SJCRH30 (cell line): ENCODE measurements at regions not wholly inside any gene's neighbourhood (a gene's known extent, or its start where the extent isn't known, plus 50 kb on each side); places are given as distances from the start of the nearest gene placed in this dataset.
"Not testable (repeated sequence)": the region's sequence is repeated elsewhere in the genome, so short reads cannot be mapped to it uniquely, and the experiment has no call there.

Experiments used
- DNase-seq, 2 experiments: peaks; one replicate each; pipeline ENCODE4 v3.0.0-alpha.2; 2015 to 2020
- H3K27ac ChIP-seq: fragments of 250-450 bp; sonication (Bioruptor Pico); 2 replicates; pipeline ENCODE4 v1.5.1; 2020; ENCODE audit warnings: mild to moderate bottlenecking, moderate library complexity
- H3K27me3 ChIP-seq: fragments of 250-450 bp; sonication (Bioruptor Pico); 2 replicates; pipeline ENCODE4 v1.5.1; 2020; ENCODE audit warnings: mild to moderate bottlenecking, moderate library complexity
- H3K36me3 ChIP-seq: fragments of 250-450 bp; sonication (Bioruptor Pico); 2 replicates; pipeline ENCODE4 v1.5.1; 2020; ENCODE audit warnings: mild to moderate bottlenecking, moderate library complexity
- H3K4me1 ChIP-seq: fragments of 250-450 bp; sonication (Bioruptor Pico); 2 replicates; pipeline ENCODE4 v1.5.1; 2020; ENCODE audit warnings: mild to moderate bottlenecking, moderate library complexity
- H3K4me3 ChIP-seq: fragments of 250-450 bp; sonication (Bioruptor Pico); 2 replicates; pipeline ENCODE4 v1.5.1; 2020; ENCODE audit warnings: mild to moderate bottlenecking, moderate library complexity
- H3K9me3 ChIP-seq: fragments of 250-450 bp; sonication (Bioruptor Pico); replicated peaks from 2 replicates; pipeline ENCODE4 v1.5.1; 2020; ENCODE audit warnings: mild to moderate bottlenecking, moderate library complexity

GRCh38 chr12:4202487-4202886, 71.1 kb upstream of the CCND2 start:
- H3K27ac ChIP-seq, result no peak overlapping the region
- H3K9me3 ChIP-seq, result no peaks in the 10 kb centered on the region
- no peaks in the 10 kb centered on the region; the same call in 1 of the 2 replicates for H3K27me3 ChIP-seq
- H3K4me1 ChIP-seq, result peaks cover 8% of the 10 kb centered on the region
- H3K4me3 ChIP-seq, result no peak overlapping the region
- no peaks in the 10 kb centered on the region for H3K36me3 ChIP-seq
- DNase-seq, result no peak

DNA sequence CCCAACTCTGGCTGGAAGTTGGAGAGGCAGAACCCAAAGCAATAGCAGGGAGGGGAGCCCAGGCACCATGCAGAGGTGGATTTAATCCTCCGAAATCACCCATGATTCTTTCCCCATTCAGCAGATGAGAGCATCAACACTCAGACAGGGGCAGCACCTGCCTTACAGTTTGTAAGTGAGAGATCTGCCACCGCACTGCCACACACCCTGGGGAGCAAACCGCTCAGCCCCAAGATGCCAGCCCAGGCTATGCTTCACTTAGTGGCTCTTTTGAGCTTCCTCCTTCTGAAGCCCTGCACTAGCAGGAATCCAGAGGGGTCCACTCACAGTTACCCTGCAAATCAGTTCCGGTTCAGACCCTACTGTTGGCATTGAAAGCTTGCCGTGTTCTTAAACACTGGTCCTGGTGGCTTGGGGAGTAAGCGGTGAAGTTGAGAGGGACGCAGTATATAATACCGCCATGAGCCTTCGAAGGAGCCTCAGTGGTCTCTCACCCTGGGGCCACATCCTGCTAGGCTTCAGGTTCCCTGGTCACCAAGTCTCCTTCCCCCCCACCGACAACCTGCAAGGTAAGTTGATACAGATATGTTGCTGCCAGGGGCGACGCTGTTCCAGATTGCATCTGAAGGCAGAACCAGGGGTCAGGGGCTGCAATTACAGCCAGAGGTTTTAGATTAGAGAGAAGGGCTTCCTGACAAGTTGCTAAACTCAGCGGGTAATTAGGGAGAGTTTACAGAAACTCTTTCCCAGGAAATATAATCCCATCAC, 72.0 kb upstream of the CCND2 start:
- H3K36me3 ChIP-seq, result no peaks in the 10 kb centered on the region
- no peak overlapping the region for H3K4me3 ChIP-seq
- H3K27me3 ChIP-seq, result no peaks in the 10 kb centered on the region; the same call in 1 of the 2 replicates
- H3K4me1 ChIP-seq, result peaks cover 8% of the 10 kb centered on the region
- no peak overlapping the region for H3K27ac ChIP-seq
- H3K9me3 ChIP-seq, result no peaks in the 10 kb centered on the region
- DNase-seq, result no peak

- DNase-seq, result no peak
Measured at GRCh38 chr12:4197922-4198763, 75.4 kb upstream of the CCND2 start.

DNA sequence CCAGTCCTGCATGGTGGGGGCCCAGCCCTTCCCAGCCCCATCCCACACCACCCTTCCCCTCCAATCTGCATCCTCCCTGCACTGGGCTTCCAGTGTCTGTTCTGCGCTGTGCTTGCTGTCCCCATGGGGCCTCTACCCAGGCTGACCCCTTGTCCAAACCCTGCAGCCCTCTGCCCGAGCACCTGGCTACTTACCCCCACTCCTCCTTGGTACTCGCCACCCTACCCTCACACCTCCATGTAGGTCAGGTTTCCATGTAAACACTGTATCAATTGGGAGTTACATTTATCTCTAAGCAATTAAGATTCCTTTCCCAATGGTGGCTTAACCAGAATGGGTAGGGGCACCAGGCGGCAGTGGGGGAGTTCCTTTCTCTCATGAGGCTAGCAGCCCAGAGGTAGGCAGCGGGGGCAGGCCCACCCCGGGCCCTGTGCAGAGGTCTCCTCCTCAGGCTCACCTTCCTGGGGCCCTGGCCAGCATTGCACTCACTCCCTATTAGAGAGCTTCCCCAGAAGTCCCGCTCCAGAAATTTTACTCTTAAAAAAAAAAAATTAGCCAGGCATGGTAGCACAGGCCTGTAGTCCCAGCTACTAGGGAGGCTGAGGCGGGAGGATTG, 76.6 kb upstream of the CCND2 start:
- Histone ChIP-seq H3K4me1 (peaks cover 4% of the 10 kb centered on the region), H3K27me3 (no peaks in the 10 kb centered on the region; the same call in 1 of the 2 replicates)
- no peak for DNase-seq

More at GRCh38 chr12:4197922-4198763, 75.4 kb upstream of the CCND2 start:
- Histone ChIP-seq H3K4me3 (no peak overlapping the region), H3K27ac (no peak overlapping the region), H3K4me1 (peaks cover 8% of the 10 kb centered on the region), H3K9me3 (no peaks in the 10 kb centered on the region), H3K36me3 (no peaks in the 10 kb centered on the region), H3K27me3 (no peaks in the 10 kb centered on the region; the same call in 1 of the 2 replicates)

GRCh38 chr12:4194668-4195067, 78.9 kb upstream of the CCND2 start:
- H3K36me3 ChIP-seq, result no peaks in the 10 kb centered on the region
- no peaks in the 10 kb centered on the region for H3K9me3 ChIP-seq
- no peak for DNase-seq
- no peak overlapping the region for H3K27ac ChIP-seq
- H3K4me1 ChIP-seq, result no peaks in the 10 kb centered on the region
- no peak overlapping the region for H3K4me3 ChIP-seq
- H3K27me3 ChIP-seq, result no peaks in the 10 kb centered on the region

More for the DNA sequence above, 76.6 kb upstream of the CCND2 start:
- no peak overlapping the region for H3K4me3 ChIP-seq
- H3K27ac ChIP-seq, result no peak overlapping the region
- no peaks in the 10 kb centered on the region for H3K9me3 ChIP-seq
- no peaks in the 10 kb centered on the region for H3K36me3 ChIP-seq

DNA sequence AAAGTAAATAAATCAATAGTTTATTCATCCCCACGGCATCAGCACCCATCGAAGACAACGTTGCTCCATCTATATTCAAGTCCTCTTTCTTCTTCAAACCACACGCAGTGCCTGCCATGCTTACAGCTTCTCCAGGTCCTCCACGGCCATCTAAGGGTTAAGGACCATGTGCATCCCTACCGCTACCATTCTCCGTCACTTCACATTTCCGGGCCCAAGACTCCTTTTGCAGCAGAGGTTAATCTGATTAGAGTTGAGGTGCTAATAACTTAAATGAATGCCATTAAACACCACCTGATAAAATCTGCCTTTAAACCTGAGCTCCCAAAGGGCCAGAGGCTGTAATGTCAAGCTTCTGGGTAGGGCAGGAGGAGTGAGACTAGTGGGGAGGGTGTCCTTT, 79.7 kb upstream of the CCND2 start:
- no peaks in the 10 kb centered on the region for H3K9me3 ChIP-seq
- DNase-seq, result no peak
- no peak overlapping the region for H3K4me3 ChIP-seq
- no peak overlapping the region for H3K27ac ChIP-seq
- no peaks in the 10 kb centered on the region for H3K4me1 ChIP-seq
- H3K36me3 ChIP-seq, result no peaks in the 10 kb centered on the region
- no peaks in the 10 kb centered on the region for H3K27me3 ChIP-seq

DNA sequence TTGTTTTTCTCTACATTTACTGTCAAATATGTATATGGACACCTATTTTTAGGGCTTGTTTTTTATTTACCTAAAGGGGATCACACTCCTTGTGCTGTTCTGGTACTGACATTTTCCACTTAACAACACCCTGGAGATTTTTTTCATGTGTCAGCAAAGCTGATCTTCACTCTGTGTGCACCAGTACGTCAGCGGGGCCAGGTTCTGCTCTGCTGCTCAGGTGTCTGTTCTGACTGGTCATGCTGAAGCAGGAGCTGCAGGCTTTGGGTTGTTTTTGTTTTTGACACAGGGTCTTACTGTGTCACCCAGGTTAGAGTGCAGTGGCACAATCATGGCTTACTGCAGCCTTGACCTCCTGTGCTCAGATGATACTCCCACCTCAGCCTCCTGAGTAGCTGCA, 81.9 kb upstream of the CCND2 start:
- no peak overlapping the region for H3K27ac ChIP-seq
- DNase-seq, result no peak
- no peaks in the 10 kb centered on the region for H3K27me3 ChIP-seq
- no peaks in the 10 kb centered on the region for H3K36me3 ChIP-seq
- no peak overlapping the region for H3K4me3 ChIP-seq
- no peaks in the 10 kb centered on the region for H3K9me3 ChIP-seq
- H3K4me1 ChIP-seq, result no peaks in the 10 kb centered on the region

- Histone ChIP-seq H3K4me3 (no peak overlapping the region), H3K4me1 (no peaks in the 10 kb centered on the region), H3K36me3 (no peaks in the 10 kb centered on the region), H3K27ac (no peak overlapping the region), H3K9me3 (no peaks in the 10 kb centered on the region), H3K27me3 (no peaks in the 10 kb centered on the region)
- DNase-seq, result no peak
Measured at GRCh38 chr12:4191149-4191548, 82.4 kb upstream of the CCND2 start.

DNA sequence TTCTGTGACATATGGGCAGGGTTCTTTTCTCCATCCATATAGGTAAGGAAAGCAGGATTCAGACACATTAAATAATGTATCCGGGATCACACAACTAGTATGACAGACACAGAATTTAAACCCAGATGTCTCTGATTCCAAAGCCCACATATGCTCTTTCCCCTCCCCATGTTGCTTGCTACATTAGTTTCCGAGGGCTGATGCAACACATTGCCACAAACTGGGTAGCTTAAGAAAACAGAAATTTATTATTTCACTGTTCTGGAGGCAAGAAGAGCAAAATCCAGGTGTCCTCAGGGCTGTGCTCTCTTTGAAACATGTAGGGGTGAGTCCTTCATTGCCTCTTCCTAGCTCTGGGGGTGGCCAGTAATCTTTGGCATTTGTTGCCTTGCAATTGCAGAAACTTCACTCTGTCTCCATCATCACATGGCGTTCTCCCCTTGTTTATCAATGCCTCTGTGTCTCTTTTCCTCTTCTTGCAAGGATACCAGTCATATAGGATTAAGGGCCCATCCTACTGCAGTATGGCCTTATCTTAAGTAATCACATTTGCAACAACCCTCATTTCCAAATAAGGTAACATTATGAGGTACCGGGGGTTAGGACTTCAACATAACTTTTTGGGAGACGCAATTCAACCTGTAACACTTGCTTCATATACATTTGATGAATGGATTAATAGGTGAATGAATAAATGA, 83.0 kb upstream of the CCND2 start:
- DNase-seq, result no peak
- Histone ChIP-seq H3K4me1 (no peaks in the 10 kb centered on the region), H3K36me3 (no peaks in the 10 kb centered on the region), H3K27me3 (no peaks in the 10 kb centered on the region), H3K9me3 (no peaks in the 10 kb centered on the region), H3K4me3 (no peak overlapping the region), H3K27ac (no peak overlapping the region)

GRCh38 chr12:4189721-4190120, 83.8 kb upstream of the CCND2 start:
- Histone ChIP-seq H3K9me3 (no peaks in the 10 kb centered on the region), H3K27ac (no peak overlapping the region), H3K36me3 (no peaks in the 10 kb centered on the region), H3K4me1 (no peaks in the 10 kb centered on the region), H3K4me3 (no peak overlapping the region), H3K27me3 (no peaks in the 10 kb centered on the region)
- no peak for DNase-seq

DNA sequence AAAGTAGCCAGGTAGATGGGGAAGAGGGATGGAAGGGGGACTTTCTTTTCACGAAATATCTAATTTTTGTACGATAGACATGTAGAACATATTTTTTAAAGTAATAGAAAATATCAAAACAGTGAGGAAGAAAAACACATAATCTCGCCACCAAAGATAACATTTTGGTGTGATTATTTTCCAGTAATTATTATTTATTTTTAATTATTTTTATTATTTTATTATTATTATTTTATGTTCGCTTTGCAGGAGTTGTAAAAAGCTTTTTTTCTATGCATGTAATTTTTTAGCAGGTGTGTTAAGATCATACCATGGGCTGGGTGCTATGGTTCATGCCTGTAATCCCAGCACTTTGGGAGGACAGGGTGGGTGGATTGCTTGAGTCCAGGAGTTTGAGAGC, 85.6 kb upstream of the CCND2 start:
- H3K27me3 ChIP-seq, result no peaks in the 10 kb centered on the region
- no peaks in the 10 kb centered on the region for H3K4me1 ChIP-seq
- no peak overlapping the region for H3K4me3 ChIP-seq
- H3K36me3 ChIP-seq, result no peaks in the 10 kb centered on the region
- H3K27ac ChIP-seq, result no peak overlapping the region
- DNase-seq, result no peak
- H3K9me3 ChIP-seq, result peaks cover 4% of the 10 kb centered on the region

DNA sequence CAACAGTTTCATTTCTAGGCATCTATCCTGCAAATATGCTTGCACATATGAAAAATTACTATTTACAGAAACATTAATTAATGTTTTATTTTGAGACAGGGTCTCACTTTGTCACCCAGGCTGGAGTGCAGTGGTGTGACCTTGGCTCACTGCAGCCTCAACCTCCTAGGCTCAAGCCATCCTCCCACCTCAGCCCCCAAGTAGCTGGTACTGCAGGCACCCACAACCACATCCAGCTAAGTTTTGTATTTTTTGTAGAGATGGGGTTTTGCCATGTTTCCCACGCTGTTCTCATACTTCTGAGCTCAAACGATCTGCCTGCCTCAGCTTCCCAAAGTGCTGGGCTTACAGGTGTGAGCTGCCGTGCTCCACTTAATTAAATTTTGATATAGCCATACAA, 86.2 kb upstream of the CCND2 start:
- DNase-seq, H3K4me3 ChIP-seq, H3K27me3 ChIP-seq, H3K4me1 ChIP-seq, H3K9me3 ChIP-seq, H3K27ac ChIP-seq, H3K36me3 ChIP-seq: not testable (repeated sequence)

GRCh38 chr12:4178424-4179170, 95.0 kb upstream of the CCND2 start:
- Histone ChIP-seq H3K9me3 (peaks cover 10% of the 10 kb centered on the region), H3K36me3 (no peaks in the 10 kb centered on the region; the same call in 1 of the 2 replicates), H3K27ac (no peak overlapping the region), H3K27me3 (no peaks in the 10 kb centered on the region), H3K4me3 (no peak overlapping the region), H3K4me1 (no peaks in the 10 kb centered on the region)
- no peak for DNase-seq

DNA sequence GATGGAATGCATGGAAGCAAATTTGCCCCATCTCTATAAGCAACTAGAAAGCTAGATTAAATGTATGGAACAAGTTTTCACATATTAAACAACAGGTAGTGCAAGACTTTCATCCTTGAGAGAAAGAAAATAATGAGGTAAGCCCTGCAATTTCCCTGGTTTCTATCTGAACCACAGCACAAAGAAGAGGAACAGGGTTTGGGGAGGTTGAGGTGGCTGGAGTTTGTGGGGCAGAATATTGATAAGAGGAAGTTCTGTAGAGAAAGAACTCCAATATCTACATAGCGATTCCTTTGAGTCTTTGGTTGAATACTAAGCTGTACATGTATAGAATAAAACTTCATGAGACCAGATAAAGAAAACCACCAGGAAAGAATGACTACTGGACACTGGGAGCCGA, 96.3 kb upstream of the CCND2 start:
- no peak for DNase-seq
- H3K4me1 ChIP-seq, result peaks cover 10% of the 10 kb centered on the region
- H3K36me3 ChIP-seq, result no peaks in the 10 kb centered on the region; the same call in 1 of the 2 replicates
- no peaks in the 10 kb centered on the region for H3K27me3 ChIP-seq
- no peak overlapping the region for H3K27ac ChIP-seq
- no peak overlapping the region for H3K4me3 ChIP-seq
- 0 out of 2 replicates have a peak, but pooled peaks cover under 1% of the 10 kb centered on the region for H3K9me3 ChIP-seq
